ENCODE measurements at regions not wholly inside any gene's neighbourhood (a gene's known extent, or its start where the extent isn't known, plus 50 kb on each side); places are given as distances from the start of the nearest gene placed in this dataset.
"Not testable (repeated sequence)": the region's sequence is repeated elsewhere in the genome, so short reads cannot be mapped to it uniquely, and the experiment has no call there.

- not testable (repeated sequence) for DNase-seq
Observed at GRCh38 chr2:106249157-106249828, 55.2 kb upstream of the UXS1 start.

GRCh38 chr2:106248548-106249151, 54.5 kb upstream of the UXS1 start:
- not testable (repeated sequence) for DNase-seq

Measured in NCI-H2029 treated with DMSO at 0.1 percent for 48 hours (cell line).